ENCODE measurements at regions not wholly inside any gene's neighbourhood (a gene's known extent, or its start where the extent isn't known, plus 50 kb on each side); places are given as distances from the start of the nearest gene placed in this dataset.

DNA sequence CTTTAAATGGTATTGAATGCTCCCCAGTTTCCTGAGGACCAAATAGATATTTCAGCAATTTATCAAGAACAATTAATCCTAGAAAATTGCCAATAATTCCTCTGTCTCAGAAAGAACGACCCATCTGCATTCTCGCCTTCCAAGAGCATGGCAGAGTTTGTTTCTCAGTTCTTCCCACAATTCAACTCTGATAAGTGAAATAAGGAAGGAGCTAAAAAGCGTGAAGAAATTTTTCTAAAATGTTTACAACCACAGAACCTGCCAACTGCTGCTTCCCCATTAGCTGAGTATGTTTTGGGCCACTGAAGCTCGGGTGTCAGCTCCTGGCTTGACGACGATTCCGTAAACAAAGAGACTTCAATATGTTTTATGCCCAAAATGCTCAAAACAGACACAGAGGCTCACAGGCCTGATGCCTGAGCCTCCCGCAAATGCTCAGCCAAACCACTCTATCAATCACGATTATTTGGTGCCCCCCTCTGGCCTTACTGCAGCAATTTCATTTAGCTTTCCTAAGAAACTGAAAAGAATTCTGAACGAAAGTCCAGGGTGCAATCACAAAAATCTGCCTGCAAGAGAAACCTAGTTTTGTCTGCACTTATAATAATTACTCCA lies 259.2 kb upstream of the CCDC54 start:
- TF ChIP-seq CTCF (conservative IDR thresholded peaks at IDR 0.05; ENCODE audit: low read length) (peak; percentile 92), EZH2phosphoT487 (IDR thresholded peaks at IDR 0.05; ENCODE audit: borderline replicate concordance) (no peak)
